GF-D8 (cell line): ENCODE measurements at regions not wholly inside any gene's neighbourhood (a gene's known extent, or its start where the extent isn't known, plus 50 kb on each side); places are given as distances from the start of the nearest gene placed in this dataset.

Source experiments
- DNase-seq: peaks from one replicate; lab custom pipeline; 2025; lab: John Stamatoyannopoulos, UW

DNA sequence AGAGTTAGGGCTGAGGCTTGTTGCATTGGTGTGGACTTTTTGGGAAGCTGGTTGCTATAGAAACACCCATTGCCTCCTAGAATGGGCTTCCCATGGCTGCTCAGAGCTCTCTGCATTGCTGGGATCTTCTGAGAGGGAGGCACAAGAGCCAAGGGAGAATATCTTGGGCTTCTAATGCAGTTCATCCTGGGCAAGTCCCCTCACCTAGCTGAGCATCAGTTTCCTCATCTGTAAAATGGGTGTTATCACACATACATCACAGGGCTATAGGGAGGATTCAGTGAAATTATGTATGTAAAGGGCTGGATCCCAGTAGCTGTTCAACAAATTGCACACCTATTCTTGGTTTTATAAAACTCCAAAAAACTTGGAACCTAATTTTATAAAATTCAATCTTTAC is 106.1 kb upstream of the ALDH1B1 start:
- DNase-seq, result no peak

GRCh38 chr9:38285236-38285635 is 107.3 kb upstream of the ALDH1B1 start:
- DNase-seq, result no peak

DNA sequence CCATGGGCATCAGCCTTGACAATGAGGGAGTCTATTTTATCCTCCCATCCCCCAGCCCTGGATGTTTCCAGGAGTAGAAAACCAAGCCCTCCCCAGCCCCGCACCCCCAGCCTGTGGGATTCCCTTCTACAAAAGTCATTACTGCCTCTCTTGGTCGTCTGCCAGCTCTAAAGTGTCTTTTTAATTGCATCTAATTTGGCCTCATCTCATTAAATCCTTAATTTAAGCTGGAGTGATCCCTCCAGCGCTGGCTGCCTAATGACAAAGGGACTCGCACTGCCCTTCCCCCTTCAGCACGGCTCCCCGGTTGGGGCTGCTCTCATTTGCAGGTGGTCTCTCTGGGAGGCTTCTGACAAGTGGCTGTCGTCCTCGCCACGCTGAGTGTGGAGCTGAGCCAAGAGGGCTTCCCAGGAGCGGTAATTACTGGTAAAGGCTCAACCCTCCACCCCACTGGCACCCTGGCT is 107.9 kb upstream of the ALDH1B1 start:
- no peak for DNase-seq

DNA sequence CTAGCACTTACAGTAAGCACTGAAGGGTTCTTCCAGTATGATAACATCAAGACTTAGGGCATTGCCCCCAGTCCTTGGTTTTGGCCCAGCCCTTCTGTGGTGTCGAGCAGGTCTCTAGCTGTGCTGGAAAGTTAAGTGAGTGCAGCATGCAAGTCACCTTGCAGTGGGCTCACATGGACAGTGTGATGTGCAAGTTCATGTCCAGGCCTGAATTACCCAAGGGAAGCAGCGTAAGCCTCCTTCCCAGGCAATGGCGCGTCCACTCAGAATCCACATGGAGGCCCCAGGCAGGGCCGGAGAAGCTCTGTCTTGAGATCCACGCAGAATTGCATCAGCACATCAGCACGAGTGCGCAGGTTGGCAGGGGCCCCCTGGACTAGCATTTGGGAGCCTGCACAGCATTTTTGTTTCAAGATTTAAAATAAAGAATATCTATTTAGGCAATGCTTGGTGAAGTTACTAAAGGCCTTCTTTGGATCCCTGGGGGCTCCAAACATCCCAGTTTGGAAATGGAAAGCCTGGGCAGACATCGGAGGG is 108.4 kb upstream of the ALDH1B1 start:
- no peak for DNase-seq

DNA sequence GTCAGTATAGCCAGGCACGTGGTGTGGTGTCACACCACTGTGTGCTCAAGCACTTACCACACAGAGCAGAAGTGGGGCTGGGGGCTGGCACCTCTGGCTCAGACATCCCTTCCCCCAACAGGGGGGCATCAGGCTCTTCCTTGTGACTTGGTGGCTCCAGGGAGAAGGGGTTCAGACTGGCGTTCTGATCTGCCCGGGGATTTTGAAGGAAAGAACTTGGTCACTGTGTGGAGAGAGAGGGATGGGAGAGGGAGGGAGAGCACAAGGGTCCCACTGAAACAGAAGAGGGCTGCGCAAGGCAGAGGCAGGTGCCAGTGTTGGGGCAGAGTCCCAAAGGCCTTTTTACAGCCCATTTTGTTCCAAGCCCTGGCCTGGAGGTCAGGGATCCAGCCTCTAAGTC is 109.7 kb upstream of the ALDH1B1 start:
- DNase-seq, result no peak

DNA sequence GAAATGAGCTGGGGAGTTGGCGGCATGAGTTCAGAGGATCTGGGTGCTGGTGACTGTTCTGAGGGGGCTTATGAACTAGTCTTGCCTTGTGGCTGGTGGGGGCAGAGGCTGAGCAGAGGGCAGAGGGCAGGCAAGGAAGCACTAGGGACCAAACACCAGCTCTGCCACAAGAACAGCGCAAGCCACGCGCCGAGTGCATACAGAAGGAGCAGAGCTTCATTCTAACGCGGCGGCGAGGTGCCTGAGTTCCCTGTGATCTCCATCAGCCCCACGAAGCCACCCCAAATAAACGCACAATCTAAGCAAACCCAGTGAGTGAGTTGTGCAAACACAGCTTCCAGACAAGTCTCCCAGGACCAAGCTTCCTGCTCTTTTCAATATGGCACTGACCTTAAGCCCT is 110.6 kb upstream of the ALDH1B1 start:
- DNase-seq, result no peak

DNA sequence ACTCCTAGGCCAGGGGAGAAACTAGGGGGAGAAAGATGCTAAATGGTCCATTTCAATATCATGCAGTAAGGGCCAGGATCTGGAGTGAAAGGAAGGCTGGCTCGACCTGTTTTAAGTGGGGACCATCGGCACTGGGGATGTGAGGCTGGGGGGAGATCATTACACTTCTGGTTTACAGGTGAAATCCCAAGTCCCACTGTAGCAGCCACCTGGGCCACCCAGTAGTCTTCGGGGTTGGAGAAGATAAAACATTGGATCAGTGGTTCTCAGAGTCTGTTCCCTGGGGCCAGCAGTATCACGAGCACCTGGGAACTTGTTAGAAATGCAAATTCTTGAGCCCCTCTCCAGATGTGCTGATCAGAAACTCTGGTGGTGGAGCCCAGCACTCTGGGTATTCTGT is 111.3 kb upstream of the ALDH1B1 start:
- no peak for DNase-seq

DNA sequence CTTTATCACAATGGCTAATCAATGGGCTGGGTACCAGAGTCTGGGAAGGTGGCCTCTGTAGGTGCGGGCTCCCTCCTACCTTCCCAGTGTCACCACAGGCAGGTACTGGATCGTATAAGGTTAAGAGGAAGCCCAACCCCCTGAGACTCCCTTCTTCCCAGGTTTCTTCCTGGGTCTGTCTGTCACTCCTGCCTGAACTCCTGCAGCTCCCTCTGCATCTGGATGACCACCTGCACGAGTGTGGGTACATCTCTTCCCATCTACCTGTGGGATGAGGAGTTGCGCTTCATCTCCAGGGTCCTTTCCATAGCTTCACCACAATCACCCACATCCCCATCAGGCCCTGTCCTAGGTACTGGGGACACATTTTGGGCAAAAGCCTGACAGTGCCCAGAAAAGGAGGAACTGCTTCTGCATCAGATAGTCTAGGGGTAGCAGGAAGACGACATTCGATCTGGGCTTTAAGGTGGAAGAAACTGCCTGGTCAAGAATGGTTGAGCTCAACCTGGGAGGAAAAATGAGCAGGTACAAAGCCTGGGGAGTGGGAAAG is 112.2 kb upstream of the ALDH1B1 start:
- DNase-seq, result no peak

GRCh38 chr9:38278931-38279679 is 113.4 kb upstream of the ALDH1B1 start:
- DNase-seq, result no peak

- no peak for DNase-seq
Observed at GRCh38 chr9:38278457-38278856, 114.0 kb upstream of the ALDH1B1 start.

DNA sequence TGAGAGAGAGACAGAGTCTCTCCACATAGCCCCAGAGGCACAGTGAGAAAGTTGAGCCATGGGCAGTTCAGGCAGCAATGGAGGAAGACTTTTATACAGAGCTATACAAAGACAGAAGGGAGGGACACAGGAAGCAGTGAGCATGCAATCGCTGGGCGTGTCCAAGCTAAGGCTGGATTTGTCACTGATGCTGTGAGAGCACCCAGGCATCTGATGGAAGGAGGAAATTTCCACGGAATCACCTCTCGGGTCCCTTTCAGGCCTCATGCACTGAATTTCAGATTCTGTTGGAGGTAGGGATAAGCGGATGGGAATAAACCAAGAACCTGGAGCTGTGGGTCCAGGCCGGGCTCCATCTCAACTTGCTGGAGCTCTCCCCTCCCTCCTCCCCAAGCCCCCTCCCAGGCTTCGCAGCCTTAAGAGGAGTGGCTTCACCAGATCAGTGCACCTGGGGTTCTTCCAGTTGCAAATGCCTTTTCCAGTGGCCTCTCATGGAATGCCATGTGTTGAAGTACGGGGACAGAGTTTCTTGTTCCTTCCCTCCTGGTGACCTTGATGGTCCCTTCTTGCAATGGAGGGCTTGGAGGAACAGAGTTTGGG is 114.8 kb upstream of the ALDH1B1 start:
- no peak for DNase-seq

DNA sequence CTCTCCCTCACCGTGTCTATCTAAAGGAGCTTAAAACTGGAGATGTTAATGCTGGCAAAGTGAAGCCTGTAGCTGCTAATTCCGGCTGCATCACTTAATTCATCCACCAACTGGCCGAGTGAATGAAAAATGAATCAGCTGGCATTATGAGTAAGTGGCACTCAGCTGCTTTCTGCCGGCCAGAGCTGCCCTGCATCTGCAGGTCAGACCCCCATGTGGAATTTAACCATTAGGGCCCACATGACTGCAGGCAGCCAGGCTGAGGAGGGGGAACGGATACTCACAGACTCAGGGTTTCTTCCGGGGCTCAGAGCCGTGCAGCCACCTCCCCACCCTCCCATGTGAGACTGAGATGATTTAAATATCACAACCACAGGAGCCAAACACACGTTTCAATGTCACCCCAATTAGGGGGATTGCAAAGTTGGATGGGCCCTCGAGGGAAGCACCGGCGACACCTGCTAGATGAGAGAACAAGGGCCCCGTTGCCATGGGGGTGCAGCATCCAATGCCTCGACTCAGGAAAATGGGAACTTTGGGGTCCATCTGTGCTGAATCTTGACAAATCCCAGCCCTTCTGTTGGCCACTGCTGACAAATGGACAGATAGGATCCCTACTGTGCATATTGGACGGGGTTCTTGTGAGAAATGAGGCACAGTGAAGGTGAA is 115.6 kb upstream of the ALDH1B1 start:
- DNase-seq, result no peak

- no peak for DNase-seq
Observed at GRCh38 chr9:38274800-38275199, 117.7 kb upstream of the ALDH1B1 start.

GRCh38 chr9:38272710-38273109 is 119.8 kb upstream of the ALDH1B1 start:
- DNase-seq, result no peak

GRCh38 chr9:38271666-38272241 is 120.7 kb upstream of the ALDH1B1 start:
- DNase-seq, result no peak

DNA sequence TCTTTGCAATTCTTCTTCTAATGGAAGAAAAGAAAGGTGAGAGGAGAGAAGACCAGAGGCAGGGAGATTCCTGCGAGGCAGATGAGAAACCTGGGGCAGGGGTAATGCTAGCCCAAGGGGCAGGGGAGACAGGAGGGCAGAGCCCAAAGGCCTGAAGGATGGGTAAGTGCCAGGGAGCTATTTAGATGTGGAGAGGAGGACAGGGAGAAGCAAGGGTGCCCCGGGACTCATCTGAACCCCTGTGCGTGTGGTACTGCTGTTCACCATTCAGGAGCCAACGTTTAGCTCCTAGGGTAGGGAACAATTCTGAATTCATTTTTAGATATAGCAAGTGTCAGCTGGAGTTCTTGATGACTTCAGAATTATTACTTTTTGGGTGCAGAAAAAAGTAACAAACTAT is 122.7 kb upstream of the ALDH1B1 start:
- DNase-seq, result no peak

- DNase-seq, result no peak
Observed at GRCh38 chr9:38263532-38263931, 129.0 kb upstream of the ALDH1B1 start.

DNA sequence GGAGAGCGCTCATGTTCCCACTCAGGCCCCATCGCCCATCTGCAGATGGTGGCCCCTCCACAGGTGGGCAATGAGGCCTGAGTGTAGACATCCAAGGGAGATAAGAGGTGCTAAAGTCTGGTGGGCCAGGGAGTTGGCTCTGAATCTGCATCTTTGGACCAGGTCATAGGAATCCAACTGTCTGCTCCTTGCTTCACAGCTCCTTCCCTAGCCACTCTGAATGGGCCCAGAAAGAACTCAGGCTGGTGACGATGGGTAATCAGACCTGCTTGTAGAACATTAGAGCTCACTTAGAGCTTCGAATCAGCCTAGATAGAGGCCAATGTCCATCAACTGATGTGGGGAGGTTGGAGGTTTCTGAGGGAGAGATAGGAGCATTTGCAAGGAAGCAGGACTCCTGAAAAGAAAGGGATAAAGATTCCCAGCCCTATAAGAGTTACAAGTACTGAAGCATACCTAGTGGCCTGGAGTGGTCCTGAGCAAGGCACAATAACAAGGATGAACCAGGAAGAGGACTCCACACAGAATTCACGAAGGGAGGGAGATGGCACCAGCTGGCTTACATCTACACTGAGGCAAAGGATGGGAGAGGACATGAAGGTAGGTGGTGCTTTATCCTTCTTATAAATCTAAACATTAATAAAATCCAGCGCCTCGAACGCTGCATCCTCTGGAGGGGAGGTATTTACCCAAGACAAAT is 132.8 kb upstream of the ALDH1B1 start:
- DNase-seq, result no peak

- no peak for DNase-seq
Observed at GRCh38 chr9:38259056-38259455, 133.4 kb upstream of the ALDH1B1 start.

- DNase-seq, result no peak
Observed at GRCh38 chr9:38257626-38258215, 134.8 kb upstream of the ALDH1B1 start.

- DNase-seq, result no peak
Observed at GRCh38 chr9:38256461-38256860, 136.0 kb upstream of the ALDH1B1 start.
